Peyer's patch (tissue), 4 donors: ENCODE measurements at regions not wholly inside any gene's neighbourhood (a gene's known extent, or its start where the extent isn't known, plus 50 kb on each side); places are given as distances from the start of the nearest gene placed in this dataset.

Source experiments
- DNase-seq, 3 donors: peaks; one replicate each; pipeline ENCODE4 v3.0.0-alpha.2; 2017 to 2019
- H3K27ac ChIP-seq, 4 donors: fragments of 200-600 bp; sonication (generic); one replicate each; pipeline ENCODE4 v1.5.1; 2016 to 2019
- H3K27me3 ChIP-seq, 2 donors: fragments of 200-600 bp; sonication (generic); one replicate each; pipeline ENCODE4 v1.5.1; 2019
- H3K36me3 ChIP-seq, 3 donors: fragments of 200-600 bp; sonication (generic); one replicate each; pipeline ENCODE4 v1.5.1; 2016 to 2019
- H3K4me1 ChIP-seq, 4 donors: fragments of 200-600 bp; sonication (generic); one replicate each; pipeline ENCODE4 v1.5.1; 2016 to 2019
- H3K4me3 ChIP-seq, 4 donors: fragments of 200-600 bp; sonication (generic); 1 replicate in 3 of 4; 2 replicates in 1 of 4; pipeline ENCODE4 v1.5.1; 2016 to 2019; ENCODE audit warnings: mild to moderate bottlenecking in 1 of 4
- H3K9me3 ChIP-seq, 4 donors: fragments of 200-600 bp; sonication (generic); one replicate each; pipeline ENCODE4 v1.5.1; 2016 to 2019; ENCODE audit warnings: mild to moderate bottlenecking in 1 of 4
- CTCF ChIP-seq, 6 experiments: fragments of 450-650 bp in 4 of 6; fragments of 200-600 bp in 2 of 6; sonication (generic) in 1 of 6; IDR thresholded peaks; one replicate each; pipeline ENCODE4 v1.5.1; 2017 to 2019; ENCODE audit warnings: antibody characterized with exemption in 6 of 6, mild to moderate bottlenecking in 3 of 6, moderate library complexity in 1 of 6
- POLR2A ChIP-seq, 2 donors: fragments of 450-650 bp; IDR thresholded peaks; one replicate each; pipeline ENCODE4 v1.5.1; 2017; ENCODE audit warnings: antibody characterized with exemption in 2 of 2, mild to moderate bottlenecking in 2 of 2, moderate library complexity in 2 of 2

- Histone ChIP-seq H3K4me1 (no peaks in the 10 kb centered on the region), H3K9me3 (no peaks in the 10 kb centered on the region), H3K36me3 (no peaks in the 10 kb centered on the region), H3K4me3 (no peak overlapping the region), H3K27ac (no peak overlapping the region), H3K27me3 (no peaks in the 10 kb centered on the region)
- TF ChIP-seq CTCF (IDR thresholded peaks at IDR 0.05) (no peak), POLR2A (IDR thresholded peaks at IDR 0.05) (no peak)
- no peak for DNase-seq
Observed at GRCh38 chr2:18836436-18836835, 247.1 kb upstream of the NT5C1B start.

GRCh38 chr2:18835787-18836186 lies 246.4 kb upstream of the NT5C1B start:
- TF ChIP-seq POLR2A (IDR thresholded peaks at IDR 0.05) (no peak), CTCF (IDR thresholded peaks at IDR 0.05) (no peak)
- H3K9me3 ChIP-seq = no peaks in the 10 kb centered on the region
- no peak overlapping the region for H3K27ac ChIP-seq
- DNase-seq = no peak
- H3K4me1 ChIP-seq = peaks cover 0 to 1% (median 0%) of the 10 kb centered on the region in 4 donors
- H3K27me3 ChIP-seq = no peaks in the 10 kb centered on the region
- no peaks in the 10 kb centered on the region for H3K36me3 ChIP-seq
- H3K4me3 ChIP-seq = no peak overlapping the region

GRCh38 chr2:18834341-18834740 lies 245.0 kb upstream of the NT5C1B start:
- DNase-seq = no peak
- H3K36me3 ChIP-seq = no peaks in the 10 kb centered on the region
- no peaks in the 10 kb centered on the region for H3K9me3 ChIP-seq
- H3K4me3 ChIP-seq = no peak overlapping the region
- H3K4me1 ChIP-seq = peaks cover 0 to 8% (median 0%) of the 10 kb centered on the region in 4 donors
- no peaks in the 10 kb centered on the region for H3K27me3 ChIP-seq
- TF ChIP-seq POLR2A (IDR thresholded peaks at IDR 0.05) (no peak), CTCF (IDR thresholded peaks at IDR 0.05) (no peak)
- no peak overlapping the region for H3K27ac ChIP-seq

- H3K9me3 ChIP-seq = no peaks in the 10 kb centered on the region
- no peaks in the 10 kb centered on the region for H3K36me3 ChIP-seq
- TF ChIP-seq POLR2A (IDR thresholded peaks at IDR 0.05) = no peak
- TF ChIP-seq CTCF (IDR thresholded peaks at IDR 0.05) = no peak
- no peaks in the 10 kb centered on the region for H3K27me3 ChIP-seq
- H3K4me1 ChIP-seq = peaks cover 0 to 11% (median 0%) of the 10 kb centered on the region in 4 donors
- DNase-seq = no peak
- no peak overlapping the region for H3K4me3 ChIP-seq
- no peak overlapping the region for H3K27ac ChIP-seq
Observed at GRCh38 chr2:18833941-18834340, 244.6 kb upstream of the NT5C1B start.

GRCh38 chr2:18831916-18832510 lies 242.6 kb upstream of the NT5C1B start:
- TF ChIP-seq CTCF (IDR thresholded peaks at IDR 0.05) (no peak), POLR2A (IDR thresholded peaks at IDR 0.05) (no peak)
- H3K4me3 ChIP-seq = no peak overlapping the region
- no peak for DNase-seq
- no peaks in the 10 kb centered on the region for H3K27me3 ChIP-seq
- H3K27ac ChIP-seq = no peak overlapping the region
- H3K36me3 ChIP-seq = no peaks in the 10 kb centered on the region
- H3K9me3 ChIP-seq = no peaks in the 10 kb centered on the region
- H3K4me1 ChIP-seq = peaks cover 0 to 11% (median 0%) of the 10 kb centered on the region in 4 donors

GRCh38 chr2:18830962-18831361 lies 241.6 kb upstream of the NT5C1B start:
- H3K9me3 ChIP-seq = no peaks in the 10 kb centered on the region
- no peaks in the 10 kb centered on the region for H3K27me3 ChIP-seq
- no peak overlapping the region for H3K4me3 ChIP-seq
- no peaks in the 10 kb centered on the region for H3K36me3 ChIP-seq
- TF ChIP-seq CTCF (IDR thresholded peaks at IDR 0.05) = no peak
- TF ChIP-seq POLR2A (IDR thresholded peaks at IDR 0.05) = no peak
- no peak for DNase-seq
- no peak overlapping the region for H3K27ac ChIP-seq
- H3K4me1 ChIP-seq = peaks cover 0 to 11% (median 0%) of the 10 kb centered on the region in 4 donors
